Ovary (tissue), 7 donors: ENCODE measurements at regions not wholly inside any gene's neighbourhood (a gene's known extent, or its start where the extent isn't known, plus 50 kb on each side); places are given as distances from the start of the nearest gene placed in this dataset.

Source experiments
- DNase-seq, 5 donors: peaks; one replicate each; pipeline ENCODE4 v3.0.0-alpha.2; 2019 to 2020
- H3K27ac ChIP-seq, 2 donors: fragments of 200-600 bp; one replicate each; pipeline versions ENCODE4 v1.5.1 to v1.8.0; 2019 to 2022
- H3K27me3 ChIP-seq: fragments of 200-600 bp; one replicate; pipeline ENCODE4 v1.8.0; 2022
- H3K36me3 ChIP-seq: fragments of 200-600 bp; sonication (generic); one replicate; pipeline ENCODE4 v1.5.1; 2019
- H3K4me1 ChIP-seq: one replicate; pipeline ENCODE4 v1.8.1; 2013; ENCODE audit warnings: mild to moderate bottlenecking, moderate library complexity; ENCODE audit not compliant: insufficient read depth
- H3K4me3 ChIP-seq: fragments of 200-600 bp; sonication (generic); one replicate; pipeline ENCODE4 v1.5.1; 2017
- H3K9me3 ChIP-seq, 2 donors: fragments of 200-600 bp in 1 of 2; sonication (generic) in 1 of 2; one replicate each; pipeline versions ENCODE4 v1.5.1 to v1.8.1; 2013 to 2019; ENCODE audit warnings: mild to moderate bottlenecking in 1 of 2, moderate library complexity in 1 of 2
- EP300 ChIP-seq: sonication (generic); formaldehyde crosslinking; IDR thresholded peaks from one replicate; pipeline ENCODE4 v1.6.1; 2017; ENCODE audit warnings: antibody characterized with exemption
- POLR2A ChIP-seq: fragments of 450-650 bp; IDR thresholded peaks from one replicate; pipeline ENCODE4 v1.6.1; 2017; ENCODE audit warnings: antibody characterized with exemption, mild to moderate bottlenecking, moderate library complexity
- WGBS, 3 donors: extraction: QIAGEN DNeasy Blood & Tissue Kit in 1 of 3; methylation state at CpG; one replicate each; pipeline versions ENCODE4 v1.1.5 to v1.1.7; 2013 to 2017; 5-methylcytosine and 5-hydroxymethylcytosine counted together
- intact Hi-C, 4 donors: fragments of 100-400 bp; cut with DNase I; formaldehyde crosslinking; loops; one replicate each; pipeline versions ENCODE4 v1.11.0 to v1.15.1; 2022 to 2023
- TF ChIP-seq, protein P1 (sequence below), 3 donors: fragments of 450-650 bp in 2 of 3; fragments of 200-600 bp in 1 of 3; IDR thresholded peaks; one replicate each; pipeline versions ENCODE4 v1.5.1 to v1.8.0; 2016 to 2022; ENCODE audit warnings: antibody characterized with exemption in 3 of 3, mild to moderate bottlenecking in 1 of 3
- donor health status: DM: no; HTN: no; CAD: no; lungs with moderate emphysema.
- donor health status: DM: no; HTN: no; CAD: no.
- donor health status: Bipolar disorder and iron deficiency.
- donor health status: DM: no; HTN: no; CAD: no.
- donor health status: DM: yes; HTN: yes; CAD: no.

DNA sequence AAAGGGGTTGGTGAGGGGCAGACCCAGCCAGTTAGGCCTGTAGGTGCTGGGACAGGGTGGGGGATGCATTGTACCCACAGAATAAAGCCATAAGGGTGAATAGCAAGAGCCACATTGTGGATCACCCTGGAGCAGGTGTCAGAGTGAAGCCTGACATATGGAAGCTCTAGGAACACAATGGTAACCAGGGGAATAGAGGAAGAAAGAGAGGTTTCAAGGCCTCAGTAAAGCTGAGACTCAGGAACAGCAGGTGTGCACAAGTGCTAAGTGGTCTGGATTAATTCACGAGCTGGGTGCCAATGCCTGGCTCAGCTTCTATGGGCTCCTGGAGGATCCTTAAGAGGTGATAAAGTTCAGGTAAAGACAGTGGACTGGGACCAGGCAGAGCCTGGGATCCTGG, 323.7 kb upstream of the CTNNB1 start:
- H3K36me3 ChIP-seq: no peaks in the 10 kb centered on the region
- intact Hi-C loops: loop anchor here in 1 of 4 donors (10.0 kb wide), 1 partner anchor 319 kb away; the partner anchor contains the start of gene CTNNB1
- no peaks in the 10 kb centered on the region for H3K9me3 ChIP-seq
- TF ChIP-seq EP300 (no peak), POLR2A (no peak)
- TF ChIP-seq, protein P1, sequence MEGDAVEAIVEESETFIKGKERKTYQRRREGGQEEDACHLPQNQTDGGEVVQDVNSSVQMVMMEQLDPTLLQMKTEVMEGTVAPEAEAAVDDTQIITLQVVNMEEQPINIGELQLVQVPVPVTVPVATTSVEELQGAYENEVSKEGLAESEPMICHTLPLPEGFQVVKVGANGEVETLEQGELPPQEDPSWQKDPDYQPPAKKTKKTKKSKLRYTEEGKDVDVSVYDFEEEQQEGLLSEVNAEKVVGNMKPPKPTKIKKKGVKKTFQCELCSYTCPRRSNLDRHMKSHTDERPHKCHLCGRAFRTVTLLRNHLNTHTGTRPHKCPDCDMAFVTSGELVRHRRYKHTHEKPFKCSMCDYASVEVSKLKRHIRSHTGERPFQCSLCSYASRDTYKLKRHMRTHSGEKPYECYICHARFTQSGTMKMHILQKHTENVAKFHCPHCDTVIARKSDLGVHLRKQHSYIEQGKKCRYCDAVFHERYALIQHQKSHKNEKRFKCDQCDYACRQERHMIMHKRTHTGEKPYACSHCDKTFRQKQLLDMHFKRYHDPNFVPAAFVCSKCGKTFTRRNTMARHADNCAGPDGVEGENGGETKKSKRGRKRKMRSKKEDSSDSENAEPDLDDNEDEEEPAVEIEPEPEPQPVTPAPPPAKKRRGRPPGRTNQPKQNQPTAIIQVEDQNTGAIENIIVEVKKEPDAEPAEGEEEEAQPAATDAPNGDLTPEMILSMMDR (IDR thresholded peaks at IDR 0.05): no peak
- H3K4me3 ChIP-seq: no peak overlapping the region
- DNase-seq: no peak
- H3K27ac ChIP-seq: no peak overlapping the region
- 89 to 100% (median 92%) methylated on average over 1 of the region's 1 CpG for WGBS, 3 donors
- H3K27me3 ChIP-seq: no peaks in the 10 kb centered on the region
- peaks cover 14% of the 10 kb centered on the region for H3K4me1 ChIP-seq

DNA sequence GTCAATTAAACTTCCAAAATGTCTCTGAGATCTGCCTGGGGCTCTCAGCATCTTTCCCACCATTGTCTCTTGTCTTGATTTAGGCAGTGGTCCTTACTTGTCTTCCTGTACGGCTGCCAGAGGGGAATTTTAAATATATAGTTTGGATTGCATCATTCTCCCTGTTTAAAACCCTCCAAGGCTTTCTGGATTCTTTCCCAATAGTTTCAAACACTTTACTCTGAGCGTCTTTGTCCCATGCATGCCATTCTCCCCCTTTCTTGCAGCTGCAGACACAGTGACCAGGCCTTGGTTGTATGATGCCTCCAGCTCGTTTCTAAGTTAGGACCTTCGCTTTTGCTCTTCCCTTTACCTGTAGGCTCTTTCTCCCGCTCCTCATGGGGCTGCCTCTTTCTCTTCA, 323.3 kb upstream of the CTNNB1 start:
- Histone ChIP-seq H3K27me3 (no peaks in the 10 kb centered on the region), H3K4me1 (peaks cover 14% of the 10 kb centered on the region), H3K36me3 (no peaks in the 10 kb centered on the region), H3K4me3 (no peak overlapping the region), H3K27ac (no peak overlapping the region), H3K9me3 (no peaks in the 10 kb centered on the region)
- intact Hi-C loops: loop anchor here in 1 of 4 donors (10.0 kb wide), 1 partner anchor 319 kb away; the partner anchor contains the start of gene CTNNB1
- DNase-seq: no peak
- no peak for TF ChIP-seq EP300
- TF ChIP-seq, protein P1 (IDR thresholded peaks at IDR 0.05): no peak
- TF ChIP-seq POLR2A: no peak
- 76 to 89% (median 88%) methylated on average over 5 of the region's 5 CpGs for WGBS, 3 donors

DNA sequence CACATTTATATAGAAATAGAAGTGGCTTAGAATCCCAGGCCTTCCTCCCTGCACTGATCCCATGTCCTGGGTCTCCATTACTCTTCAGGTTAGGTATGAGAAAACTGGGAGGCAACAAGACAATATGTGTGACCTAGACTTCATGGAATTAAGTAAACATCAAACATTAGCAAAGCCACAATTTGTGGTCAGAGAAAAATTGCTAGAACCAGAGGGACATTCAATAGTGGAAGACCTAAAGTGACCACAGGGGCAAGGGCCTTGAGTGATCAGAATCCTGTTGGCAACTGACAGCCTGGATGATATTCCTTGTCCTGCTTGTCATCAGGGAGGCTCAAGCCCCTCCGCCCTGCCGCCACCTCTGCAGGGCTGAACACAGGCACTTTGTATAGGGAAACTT, 322.8 kb upstream of the CTNNB1 start:
- no peak for DNase-seq
- peak overlapping the region in 1 of 2 donors; percentile 67 for H3K27ac ChIP-seq
- no peak for TF ChIP-seq POLR2A
- TF ChIP-seq, protein P1 (IDR thresholded peaks at IDR 0.05): no peak
- TF ChIP-seq EP300: no peak
- H3K36me3 ChIP-seq: no peaks in the 10 kb centered on the region
- H3K4me1 ChIP-seq: peaks cover 14% of the 10 kb centered on the region
- no peaks in the 10 kb centered on the region for H3K9me3 ChIP-seq
- no peaks in the 10 kb centered on the region for H3K27me3 ChIP-seq
- intact Hi-C loops: loop anchor here in 1 of 4 donors (10.0 kb wide), 1 partner anchor 318 kb away; the partner anchor contains the start of gene CTNNB1
- no peak overlapping the region for H3K4me3 ChIP-seq
- WGBS, 3 donors: 96 to 100% (median 96%) methylated on average over 2 of the region's 2 CpGs

DNA sequence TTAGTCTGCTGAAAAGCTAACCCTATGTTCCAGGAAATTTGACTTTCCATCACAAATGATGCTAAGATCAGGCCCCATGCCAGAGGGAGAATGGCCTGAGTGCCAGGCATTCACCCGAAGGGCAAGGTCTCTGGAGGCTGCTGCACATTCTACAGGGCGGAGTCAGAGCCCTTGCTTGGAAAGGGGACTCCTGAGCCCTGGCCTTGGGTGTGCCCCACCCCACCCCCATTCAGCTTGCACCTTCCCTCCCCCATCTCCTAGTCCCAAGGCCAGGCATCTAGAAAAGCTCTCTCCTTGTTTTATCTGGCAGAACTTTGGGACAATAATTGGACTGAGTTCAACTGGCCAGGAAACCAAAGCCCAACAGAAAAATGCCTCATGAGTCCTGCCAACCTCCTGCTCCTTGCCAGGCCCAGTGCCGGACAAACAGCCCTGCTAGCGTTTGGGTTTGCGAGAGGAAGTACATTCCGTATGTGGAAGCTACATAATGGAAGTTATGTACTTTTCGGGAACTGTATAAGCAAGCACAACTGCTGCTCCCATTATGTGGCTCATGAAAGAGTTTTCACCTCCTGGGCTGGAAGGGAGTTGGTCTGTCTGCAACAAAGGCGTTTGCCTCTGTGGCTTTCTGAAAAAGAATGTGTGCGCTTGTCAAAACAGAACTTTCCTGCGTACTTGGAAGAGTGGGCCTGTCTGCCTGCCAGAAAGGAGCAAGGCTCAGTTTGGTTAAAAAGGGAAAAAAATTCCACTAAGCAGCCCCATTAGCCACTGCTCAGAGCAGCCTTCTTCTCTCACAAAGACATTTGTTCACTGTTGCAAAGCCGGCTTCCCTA, 321.5 kb upstream of the CTNNB1 start:
- peaks cover 14% of the 10 kb centered on the region for H3K4me1 ChIP-seq
- DNase-seq: peak; percentile 64 to 77 (median 72)
- H3K36me3 ChIP-seq: no peaks in the 10 kb centered on the region
- H3K9me3 ChIP-seq: no peaks in the 10 kb centered on the region
- TF ChIP-seq, protein P1 (IDR thresholded peaks at IDR 0.05): no peak
- TF ChIP-seq POLR2A: no peak
- TF ChIP-seq EP300: no peak
- H3K27me3 ChIP-seq: no peaks in the 10 kb centered on the region
- WGBS, 3 donors: 6 to 11% (median 6%) methylated on average over 11 of the region's 11 CpGs
- H3K4me3 ChIP-seq: no peak overlapping the region
- H3K27ac ChIP-seq: peak overlapping the region in 1 of 2 donors; percentile 67
- intact Hi-C loops: loop anchor here in 1 of 4 donors (10.0 kb wide), 1 partner anchor 317 kb away; the partner anchor contains the start of gene CTNNB1
